PC-9 (cell line): ENCODE measurements at regions not wholly inside any gene's neighbourhood (a gene's known extent, or its start where the extent isn't known, plus 50 kb on each side); places are given as distances from the start of the nearest gene placed in this dataset.

Source experiments
- BruUV-seq: library from RNA; stranded (reverse); fragments of 400-500 nt; replicated peaks from 2 replicates; lab custom pipeline; 2021; lab: Mats Ljungman, UMichigan
- CTCF ChIA-PET: fragments of 300-600 bp; sonication (Branson Sonifier 250); formaldehyde crosslinking; loops from one replicate; lab custom pipeline; 2022; ENCODE audit warnings: antibody characterized with exemption; lab: Charles Lee
- POLR2A ChIA-PET: fragments of 300-600 bp; sonication (Branson Sonifier 250); formaldehyde crosslinking; loops from one replicate; lab custom pipeline; 2022; ENCODE audit warnings: antibody characterized with exemption; ENCODE audit not compliant: unreplicated experiment; lab: Charles Lee
- DNase-seq, 2 experiments: peaks; one replicate each; pipeline versions ENCODE4 v3.0.0 to v3.0.0-alpha.2; 2015 to 2022; ENCODE audit warnings: mixed read lengths in 1 of 2
- H2AFZ ChIP-seq: fragments of 200-600 bp; sonication (generic); 2 replicates; pipeline ENCODE4 v1.8.1; 2017; ENCODE audit warnings: antibody characterized with exemption
- H3F3A ChIP-seq: fragments of 200-600 bp; sonication (generic); 2 replicates; pipeline ENCODE4 v1.8.1; 2017; ENCODE audit warnings: antibody characterized with exemption, mild to moderate bottlenecking, low read depth; ENCODE audit not compliant: insufficient read depth
- H3K27ac ChIP-seq: fragments of 200-600 bp; sonication (generic); 2 replicates; pipeline ENCODE4 v1.6.1; 2016; ENCODE audit warnings: mixed run types
- H3K27me3 ChIP-seq: fragments of 200-600 bp; sonication (generic); 2 replicates; pipeline ENCODE4 v1.6.1; 2016; ENCODE audit warnings: low read depth, mixed run types; ENCODE audit not compliant: insufficient read depth
- H3K36me3 ChIP-seq: fragments of 200-600 bp; sonication (generic); 2 replicates; pipeline ENCODE4 v1.6.1; 2016; ENCODE audit warnings: low read depth, mixed run types
- H3K4me1 ChIP-seq: fragments of 200-600 bp; sonication (generic); replicated peaks from 2 replicates; pipeline ENCODE4 v1.6.1; 2016; ENCODE audit warnings: mixed run types; ENCODE audit not compliant: insufficient read depth
- H3K4me2 ChIP-seq: fragments of 200-600 bp; sonication (generic); 2 replicates; pipeline ENCODE4 v1.6.1; 2017; ENCODE audit warnings: mixed run types
- H3K4me3 ChIP-seq: fragments of 200-600 bp; sonication (generic); 2 replicates; pipeline ENCODE4 v1.6.1; 2016; ENCODE audit warnings: mixed run types
- H3K79me2 ChIP-seq: fragments of 200-600 bp; sonication (generic); 2 replicates; pipeline ENCODE4 v1.6.1; 2017; ENCODE audit warnings: low read depth, mixed run types
- H3K9me2 ChIP-seq: fragments of 200-600 bp; sonication (generic); 2 replicates; pipeline ENCODE4 v1.8.1; 2017; ENCODE audit warnings: mild to moderate bottlenecking; ENCODE audit not compliant: insufficient read depth
- H3K9me3 ChIP-seq: fragments of 200-600 bp; sonication (generic); 2 replicates; pipeline ENCODE4 v1.8.1; 2016; ENCODE audit warnings: low read depth; ENCODE audit not compliant: insufficient read depth
- H4K20me1 ChIP-seq: fragments of 200-600 bp; sonication (generic); 2 replicates; pipeline ENCODE4 v1.8.1; 2017; ENCODE audit not compliant: insufficient read depth
- CTCF ChIP-seq: fragments of 200-600 bp; sonication (generic); conservative IDR thresholded peaks from 2 replicates; pipeline ENCODE4 v1.6.1; 2017; ENCODE audit warnings: mixed run types, antibody characterized with exemption, mild to moderate bottlenecking, moderate library complexity
- EZH2 ChIP-seq: fragments of 200-600 bp; sonication (generic); IDR thresholded peaks from 2 replicates; pipeline ENCODE4 v1.8.0; 2017; ENCODE audit warnings: antibody characterized with exemption, low read depth
- intact Hi-C: fragments of 100-400 bp; cut with micrococcal nuclease; formaldehyde crosslinking; loops from one replicate; pipeline ENCODE4 v1.10.0; 2022; ENCODE audit not compliant: unreplicated experiment

GRCh38 chr15:31464216-31465082 lies 137.8 kb downstream of the KLF13 start:
- POLR2A ChIA-PET, result no interaction called here
- Histone ChIP-seq H3K4me1 (no peaks in the 10 kb centered on the region), H3K27ac (no peak overlapping the region), H3F3A (no peaks in the 10 kb centered on the region), H3K27me3 (peaks cover 46% of the 10 kb centered on the region; the same call in 1 of the 2 replicates), H3K9me3 (no peaks in the 10 kb centered on the region), H3K9me2 (no peaks in the 10 kb centered on the region), H2AFZ (no peak overlapping the region), H3K79me2 (no peaks in the 10 kb centered on the region), H3K36me3 (no peaks in the 10 kb centered on the region), H3K4me2 (no peak overlapping the region), H3K4me3 (no peak overlapping the region), H4K20me1 (no peaks in the 10 kb centered on the region)
- no peak for DNase-seq
- no peak for TF ChIP-seq CTCF
- TF ChIP-seq EZH2, result no peak
- CTCF ChIA-PET, result no interaction called here
- no TSS peak for BruUV-seq
- intact Hi-C loops, result no loop called here

GRCh38 chr15:31465083-31465955 lies 138.7 kb downstream of the KLF13 start:
- Histone ChIP-seq H3K27me3 (peaks cover 45% of the 10 kb centered on the region; the same call in 1 of the 2 replicates), H3K4me3 (no peak overlapping the region), H3K79me2 (no peaks in the 10 kb centered on the region), H2AFZ (no peak overlapping the region), H3K4me1 (no peaks in the 10 kb centered on the region), H3F3A (no peaks in the 10 kb centered on the region), H3K9me3 (no peaks in the 10 kb centered on the region), H3K27ac (no peak overlapping the region), H3K9me2 (no peaks in the 10 kb centered on the region), H3K4me2 (no peak overlapping the region), H4K20me1 (no peaks in the 10 kb centered on the region), H3K36me3 (no peaks in the 10 kb centered on the region)
- intact Hi-C loops, result no loop called here
- CTCF ChIA-PET, result no interaction called here
- POLR2A ChIA-PET, result no interaction called here
- no TSS peak for BruUV-seq
- TF ChIP-seq CTCF, result no peak
- TF ChIP-seq EZH2, result no peak
- no peak for DNase-seq

GRCh38 chr15:31467361-31467760 lies 140.7 kb downstream of the KLF13 start:
- POLR2A ChIA-PET, result no interaction called here
- H4K20me1 ChIP-seq, result no peaks in the 10 kb centered on the region
- H3K27ac ChIP-seq, result no peak overlapping the region
- peaks cover 45% of the 10 kb centered on the region; the same call in 1 of the 2 replicates for H3K27me3 ChIP-seq
- no peaks in the 10 kb centered on the region for H3K9me2 ChIP-seq
- H3K36me3 ChIP-seq, result no peaks in the 10 kb centered on the region
- H3F3A ChIP-seq, result no peaks in the 10 kb centered on the region
- no peak for TF ChIP-seq EZH2
- no peak for TF ChIP-seq CTCF
- H2AFZ ChIP-seq, result no peak overlapping the region
- intact Hi-C loops, result no loop called here
- no peaks in the 10 kb centered on the region for H3K9me3 ChIP-seq
- DNase-seq, result no peak
- H3K4me2 ChIP-seq, result no peak overlapping the region
- no peaks in the 10 kb centered on the region for H3K79me2 ChIP-seq
- no peaks in the 10 kb centered on the region for H3K4me1 ChIP-seq
- no peak overlapping the region for H3K4me3 ChIP-seq
- CTCF ChIA-PET, result no interaction called here
- no TSS peak for BruUV-seq
